ENCODE measurements at regions not wholly inside any gene's neighbourhood (a gene's known extent, or its start where the extent isn't known, plus 50 kb on each side); places are given as distances from the start of the nearest gene placed in this dataset.
"Not testable (repeated sequence)": the region's sequence is repeated elsewhere in the genome, so short reads cannot be mapped to it uniquely, and the experiment has no call there.

DNA sequence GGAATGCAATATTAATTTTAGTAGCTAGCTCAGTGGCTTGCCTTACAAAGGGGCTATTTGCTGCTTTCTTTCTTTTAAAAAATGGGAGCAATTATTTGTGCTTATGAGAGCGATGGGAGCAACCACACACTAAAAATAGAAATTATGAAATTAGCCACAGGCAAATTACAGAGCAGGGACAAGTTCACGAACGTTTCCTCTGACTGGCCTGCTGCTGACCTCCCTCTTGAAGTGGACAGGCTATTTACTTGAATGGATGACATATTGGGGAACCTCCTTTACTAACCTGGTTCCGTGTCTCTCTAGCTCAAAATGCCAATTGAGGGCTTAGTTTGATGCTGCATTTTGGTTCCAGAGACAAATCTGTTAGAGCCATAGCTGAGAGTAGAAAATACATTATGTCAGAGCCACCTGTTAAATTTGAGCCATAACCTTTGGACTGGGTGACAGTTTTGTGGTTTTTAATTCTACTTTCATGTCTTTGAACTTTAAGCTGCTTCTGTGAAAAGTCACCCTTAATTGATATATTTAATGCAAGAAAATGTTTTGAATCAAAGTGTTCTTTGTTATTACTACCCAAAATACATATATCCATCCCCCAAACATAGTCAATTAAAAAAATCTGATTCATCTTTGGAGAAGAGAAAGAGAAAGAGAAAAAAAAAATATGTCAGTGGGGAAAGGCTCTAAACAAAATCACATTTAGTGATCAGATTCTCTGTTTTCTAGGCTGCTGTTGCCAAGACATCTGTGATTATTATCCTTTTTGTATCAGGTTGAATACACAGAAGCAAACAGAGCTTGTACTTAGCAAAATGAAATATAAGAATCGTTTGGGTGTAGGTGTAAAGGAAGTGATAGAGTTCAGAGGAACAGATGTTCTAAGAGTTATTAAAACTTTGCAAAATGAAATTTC is 351.9 kb downstream of the ADGRL2 start:
- no peak for DNase-seq

DNA sequence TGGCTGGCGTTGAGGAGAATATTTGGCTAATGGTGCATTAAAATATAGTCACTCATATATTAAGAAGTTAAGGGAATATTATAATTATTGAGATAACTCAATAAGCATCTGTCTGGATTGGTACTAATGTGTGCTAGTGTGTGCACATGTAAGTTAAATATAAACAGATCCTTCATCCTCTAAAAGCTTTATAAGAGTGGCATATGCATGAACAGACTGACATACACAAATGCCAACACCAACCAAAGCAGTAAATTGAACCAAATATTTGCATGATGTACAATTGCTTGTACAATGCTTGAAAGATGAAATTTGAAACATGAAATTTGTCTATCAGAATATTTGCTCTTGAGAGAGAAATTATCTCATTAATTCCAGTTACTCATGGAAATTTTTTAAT is 344.9 kb downstream of the ADGRL2 start:
- DNase-seq: no peak

GRCh38 chr1:82143108-82143833 is 342.5 kb downstream of the ADGRL2 start:
- DNase-seq: no peak

DNA sequence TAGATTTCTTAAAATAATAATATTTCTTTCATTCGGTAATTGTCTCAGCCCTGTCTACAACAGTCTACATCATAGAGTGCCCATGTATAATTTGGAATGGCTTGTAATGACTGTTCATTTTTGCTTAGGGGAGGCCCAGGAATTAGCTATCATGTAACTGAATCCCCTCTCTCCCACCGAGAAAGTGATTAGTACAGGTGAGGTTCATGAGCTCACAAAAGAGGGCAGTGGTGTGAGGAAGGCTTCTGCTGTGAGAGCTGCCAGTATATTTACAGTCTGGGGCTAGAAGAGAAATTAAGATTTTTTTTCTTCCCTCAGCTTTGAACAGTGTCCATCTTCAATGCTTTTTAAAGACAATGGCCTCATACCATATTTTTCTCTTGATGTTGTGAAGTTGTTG is 340.7 kb downstream of the ADGRL2 start:
- DNase-seq: no peak

- no peak for DNase-seq
Measured at GRCh38 chr1:82139751-82140468, 339.2 kb downstream of the ADGRL2 start.

GRCh38 chr1:82136351-82136750 is 335.6 kb downstream of the ADGRL2 start:
- DNase-seq: not testable (repeated sequence)

- no peak for DNase-seq
Measured at GRCh38 chr1:82125866-82126265, 325.1 kb downstream of the ADGRL2 start.

- no peak for DNase-seq
Measured at GRCh38 chr1:82125119-82125518, 324.4 kb downstream of the ADGRL2 start.

GRCh38 chr1:82121421-82121820 is 320.7 kb downstream of the ADGRL2 start:
- DNase-seq: no peak

- DNase-seq: no peak
Measured at GRCh38 chr1:82116105-82116504, 315.4 kb downstream of the ADGRL2 start.

DNA sequence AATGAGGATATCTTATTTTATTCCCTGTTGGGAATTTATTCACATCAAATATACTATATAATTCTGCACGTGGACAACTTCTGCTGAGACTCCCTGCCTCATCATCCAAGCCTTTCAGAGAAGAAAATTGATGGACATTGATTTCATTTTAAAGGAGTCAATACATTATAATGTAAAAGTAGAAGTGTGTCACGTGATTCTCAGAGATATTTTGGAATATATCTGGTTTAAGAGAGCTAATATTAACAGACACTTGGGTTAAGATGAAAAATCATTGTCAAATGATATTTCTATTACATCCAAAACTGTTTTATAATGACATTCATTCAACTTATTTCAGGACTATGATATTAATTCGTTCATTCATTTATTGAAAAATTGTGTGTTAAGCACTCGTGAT is 314.2 kb downstream of the ADGRL2 start:
- DNase-seq: no peak

- DNase-seq: no peak
Measured at GRCh38 chr1:82110366-82111254, 309.9 kb downstream of the ADGRL2 start.

DNA sequence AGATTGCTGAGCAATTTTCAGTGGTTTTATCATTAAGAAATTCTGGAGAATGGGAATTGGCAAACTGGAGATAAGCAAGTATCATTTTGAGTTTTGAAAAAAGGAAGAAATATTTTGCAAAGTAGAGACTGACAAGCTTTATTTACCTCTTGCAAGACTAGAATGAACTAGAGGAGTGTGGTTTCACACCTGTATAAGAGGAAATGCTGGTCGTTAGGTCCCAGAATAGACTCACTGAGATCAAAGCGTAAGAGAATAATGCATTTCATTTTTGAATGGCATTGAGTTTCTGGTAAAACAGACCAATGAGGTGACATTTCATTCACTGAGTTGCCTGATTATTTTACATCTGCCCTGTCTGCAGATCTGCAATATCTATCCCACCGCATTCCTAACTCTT is 308.1 kb downstream of the ADGRL2 start:
- no peak for DNase-seq

DNA sequence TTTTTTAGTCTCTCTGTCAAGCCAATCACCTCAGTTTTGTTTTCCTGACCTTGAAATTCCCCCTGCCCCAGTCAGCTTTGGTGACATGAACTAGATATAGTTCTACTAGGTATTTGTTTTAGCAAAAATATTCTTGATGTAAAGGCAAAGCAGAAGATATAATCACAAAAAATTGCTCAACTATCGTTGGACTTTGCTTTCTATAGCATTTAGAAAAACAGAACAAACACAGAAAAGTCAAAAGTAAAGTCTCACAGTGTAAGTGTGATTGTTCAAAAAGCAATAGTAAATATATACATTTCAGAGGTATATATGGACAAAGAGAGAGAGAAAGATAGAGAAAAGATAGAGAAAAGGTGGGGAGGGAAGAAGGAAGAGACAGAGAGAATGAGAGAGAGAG is 305.9 kb downstream of the ADGRL2 start:
- DNase-seq: no peak

- DNase-seq: no peak
Measured at GRCh38 chr1:82099170-82099569, 298.4 kb downstream of the ADGRL2 start.

DNA sequence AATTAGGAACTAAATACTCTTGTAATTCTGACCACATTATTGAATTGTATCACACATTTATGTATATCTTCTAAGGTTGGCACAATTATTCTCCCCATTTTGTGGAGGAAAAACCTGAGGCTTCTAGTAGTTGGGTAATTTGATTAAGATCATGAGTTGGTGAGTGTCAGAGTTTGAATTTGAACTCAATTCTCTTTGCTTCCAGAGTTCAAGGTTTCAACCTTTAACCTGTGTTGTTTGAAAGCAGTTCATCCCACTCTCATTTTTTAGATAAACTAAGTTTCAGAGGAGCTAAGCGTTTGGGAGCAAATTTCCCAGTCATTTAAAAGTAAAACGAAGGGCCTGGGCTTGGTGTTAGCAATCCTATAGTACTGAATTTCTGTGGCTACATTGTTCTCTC is 293.4 kb downstream of the ADGRL2 start:
- DNase-seq: no peak

GRCh38 chr1:82091729-82092128 is 291.0 kb downstream of the ADGRL2 start:
- no peak for DNase-seq

DNA sequence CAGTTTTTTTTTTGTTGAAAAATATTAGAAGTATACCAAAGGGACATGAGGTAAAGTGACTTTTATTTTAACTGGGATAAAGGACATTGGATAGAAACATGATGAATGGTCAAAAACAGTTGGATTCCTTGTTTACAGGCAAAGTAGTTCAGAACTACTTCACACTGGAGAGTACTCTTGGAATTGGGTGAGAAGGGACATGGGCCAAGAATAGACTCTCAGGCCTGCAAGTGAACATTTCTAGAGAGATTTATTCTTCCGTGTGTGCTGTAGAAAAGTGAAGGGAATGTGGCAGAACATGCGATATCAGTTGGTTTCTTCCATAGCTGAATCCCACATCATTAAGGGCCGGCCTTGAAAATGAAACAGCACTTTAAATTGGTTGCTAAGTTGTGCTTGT is 290.5 kb downstream of the ADGRL2 start:
- no peak for DNase-seq

- DNase-seq: no peak
Measured at GRCh38 chr1:82090104-82090503, 289.4 kb downstream of the ADGRL2 start.

DNA sequence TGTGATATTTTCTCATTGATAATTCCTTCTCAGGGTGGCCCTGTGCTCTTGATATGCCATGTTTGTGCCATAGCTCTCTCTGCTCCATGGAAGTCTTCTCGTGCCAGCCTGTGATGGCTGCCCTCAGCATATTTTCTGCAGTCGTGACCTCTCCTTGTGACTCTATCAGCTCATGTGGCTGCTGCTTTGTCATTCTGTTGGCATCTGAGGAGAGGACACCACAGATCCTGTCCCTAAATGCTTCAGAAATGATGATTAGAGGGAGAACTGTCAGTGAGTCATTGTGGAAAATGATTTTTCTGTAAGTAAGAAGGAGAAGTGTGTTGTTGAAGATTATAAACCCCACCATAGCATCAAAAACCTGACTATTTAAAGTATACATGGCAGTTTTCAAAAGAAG is 286.0 kb downstream of the ADGRL2 start:
- DNase-seq: no peak

GRCh38 chr1:82079607-82080006 is 278.9 kb downstream of the ADGRL2 start:
- DNase-seq: no peak

DNA sequence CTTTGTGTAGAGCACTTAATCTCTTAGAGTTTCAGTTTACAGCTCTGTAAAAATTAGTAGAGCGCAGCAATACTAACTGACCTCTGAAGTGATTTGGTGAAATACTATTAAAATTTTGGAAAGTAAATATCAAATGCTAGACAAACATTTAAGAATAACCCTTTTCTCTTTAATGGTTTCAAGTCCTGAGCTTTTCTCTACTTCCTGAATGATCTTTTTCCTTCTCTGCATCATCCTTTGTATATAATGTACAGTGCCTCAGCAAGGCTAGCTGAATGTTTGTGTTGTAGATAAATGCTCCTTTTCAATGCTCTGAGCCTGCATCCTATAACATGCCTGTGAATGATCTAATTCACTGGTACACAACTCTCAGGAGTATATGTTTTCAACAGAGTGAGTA is 272.9 kb downstream of the ADGRL2 start:
- DNase-seq: no peak

- DNase-seq: no peak
Measured at GRCh38 chr1:82073071-82073470, 272.3 kb downstream of the ADGRL2 start.

All from left hindlimb (tissue), 1 donor.